ENCODE measurements at regions not wholly inside any gene's neighbourhood (a gene's known extent, or its start where the extent isn't known, plus 50 kb on each side); places are given as distances from the start of the nearest gene placed in this dataset.

GRCh38 chr12:127182018-127182417 lies 1085.0 kb upstream of the TMEM132C start:
- no peaks in the 10 kb centered on the region for H3K27me3 ChIP-seq
- no peak for DNase-seq (ENCODE audit: low read depth in 1 of 2, low spot score in 1 of 2)
- H3K9me3 ChIP-seq (ENCODE audit: low read depth): no peaks in the 10 kb centered on the region
- no peaks in the 10 kb centered on the region for H3K36me3 ChIP-seq
- H3K4me1 ChIP-seq (ENCODE audit: low read depth): no peaks in the 10 kb centered on the region
- H3K27ac ChIP-seq: no peak overlapping the region
- no peak for TF ChIP-seq CTCF (IDR thresholded peaks at IDR 0.05; ENCODE audit: low read depth, low read length)
- H3K4me3 ChIP-seq: no peak overlapping the region

- Histone ChIP-seq H3K4me1 (ENCODE audit: low read depth) (no peaks in the 10 kb centered on the region), H3K4me3 (no peak overlapping the region), H3K9me3 (ENCODE audit: low read depth) (no peaks in the 10 kb centered on the region), H3K27ac (no peak overlapping the region), H3K27me3 (no peaks in the 10 kb centered on the region), H3K36me3 (no peaks in the 10 kb centered on the region)
- no peak for TF ChIP-seq CTCF (IDR thresholded peaks at IDR 0.05; ENCODE audit: low read depth, low read length)
- DNase-seq (ENCODE audit: low read depth in 1 of 2, low spot score in 1 of 2): no peak
These were observed 1077.0 kb upstream of the TMEM132C start for GRCh38 chr12:127189992-127190391.

GRCh38 chr12:127191129-127191528 lies 1075.8 kb upstream of the TMEM132C start:
- Histone ChIP-seq H3K27me3 (no peaks in the 10 kb centered on the region), H3K4me1 (ENCODE audit: low read depth) (no peaks in the 10 kb centered on the region), H3K4me3 (no peak overlapping the region), H3K36me3 (no peaks in the 10 kb centered on the region), H3K9me3 (ENCODE audit: low read depth) (no peaks in the 10 kb centered on the region), H3K27ac (no peak overlapping the region)
- no peak for TF ChIP-seq CTCF (IDR thresholded peaks at IDR 0.05; ENCODE audit: low read depth, low read length)
- DNase-seq (ENCODE audit: low read depth in 1 of 2, low spot score in 1 of 2): no peak

- Histone ChIP-seq H3K27ac (no peak overlapping the region), H3K36me3 (no peaks in the 10 kb centered on the region), H3K4me3 (no peak overlapping the region), H3K9me3 (ENCODE audit: low read depth) (no peaks in the 10 kb centered on the region), H3K27me3 (no peaks in the 10 kb centered on the region), H3K4me1 (ENCODE audit: low read depth) (no peaks in the 10 kb centered on the region)
- no peak for TF ChIP-seq CTCF (IDR thresholded peaks at IDR 0.05; ENCODE audit: low read depth, low read length)
- no peak for DNase-seq (ENCODE audit: low read depth in 1 of 2, low spot score in 1 of 2)
These were observed 1074.6 kb upstream of the TMEM132C start for GRCh38 chr12:127192391-127192790.

GRCh38 chr12:127193341-127193740 lies 1073.6 kb upstream of the TMEM132C start:
- Histone ChIP-seq H3K4me3 (no peak overlapping the region), H3K36me3 (no peaks in the 10 kb centered on the region), H3K4me1 (ENCODE audit: low read depth) (no peaks in the 10 kb centered on the region), H3K27me3 (no peaks in the 10 kb centered on the region), H3K9me3 (ENCODE audit: low read depth) (no peaks in the 10 kb centered on the region), H3K27ac (no peak overlapping the region)
- no peak for TF ChIP-seq CTCF (IDR thresholded peaks at IDR 0.05; ENCODE audit: low read depth, low read length)
- DNase-seq (ENCODE audit: low read depth in 1 of 2, low spot score in 1 of 2): no peak

- no peak for TF ChIP-seq CTCF (IDR thresholded peaks at IDR 0.05; ENCODE audit: low read depth, low read length)
- no peak overlapping the region for H3K27ac ChIP-seq
- no peaks in the 10 kb centered on the region for H3K27me3 ChIP-seq
- H3K4me3 ChIP-seq: no peak overlapping the region
- DNase-seq (ENCODE audit: low read depth in 1 of 2, low spot score in 1 of 2): peak in 1 of 2 donors; percentile 5
- H3K36me3 ChIP-seq: no peaks in the 10 kb centered on the region
- no peaks in the 10 kb centered on the region for H3K4me1 ChIP-seq (ENCODE audit: low read depth)
- no peaks in the 10 kb centered on the region for H3K9me3 ChIP-seq (ENCODE audit: low read depth)
These were observed 1072.8 kb upstream of the TMEM132C start for GRCh38 chr12:127194176-127194575.
